ENCODE measurements at regions not wholly inside any gene's neighbourhood (a gene's known extent, or its start where the extent isn't known, plus 50 kb on each side); places are given as distances from the start of the nearest gene placed in this dataset.

- no peak overlapping the region for H3K4me2 ChIP-seq (ENCODE audit: low read length)
- no peak for TF ChIP-seq EZH2 (IDR thresholded peaks at IDR 0.05; ENCODE audit: borderline replicate concordance, low read length)
- TF ChIP-seq CTCF (IDR thresholded peaks at IDR 0.05; ENCODE audit: low read length): no peak
- H3K27me3 ChIP-seq (ENCODE audit: insufficient read depth, low read length): no peaks in the 10 kb centered on the region
- H3K9me3 ChIP-seq (ENCODE audit: low read length): no peaks in the 10 kb centered on the region
- H2AFZ ChIP-seq (ENCODE audit: low read length): no peak overlapping the region
- H3F3A ChIP-seq (ENCODE audit: insufficient read depth, low read length): no peaks in the 10 kb centered on the region
- no peaks in the 10 kb centered on the region for H4K20me1 ChIP-seq (ENCODE audit: insufficient read depth, low read length)
- H3K9me2 ChIP-seq (ENCODE audit: low read depth, low read length): no peaks in the 10 kb centered on the region
- no peak overlapping the region for H3K4me3 ChIP-seq (ENCODE audit: low read depth, low read length, poor library complexity, severe bottlenecking)
- H3K79me2 ChIP-seq (ENCODE audit: insufficient read depth, low read length): no peaks in the 10 kb centered on the region
- H3K4me1 ChIP-seq (ENCODE audit: insufficient read depth, low read length, severe bottlenecking): no peaks in the 10 kb centered on the region
- H3K36me3 ChIP-seq (ENCODE audit: insufficient read depth, low read length): no peaks in the 10 kb centered on the region
- no peak overlapping the region for H3K27ac ChIP-seq (ENCODE audit: low read depth, low read length, poor library complexity, severe bottlenecking)
- no peak overlapping the region for H3K9ac ChIP-seq (ENCODE audit: low read length)
Measured at GRCh38 chr6:19333936-19334335, 503.2 kb upstream of the ID4 start.

DNA sequence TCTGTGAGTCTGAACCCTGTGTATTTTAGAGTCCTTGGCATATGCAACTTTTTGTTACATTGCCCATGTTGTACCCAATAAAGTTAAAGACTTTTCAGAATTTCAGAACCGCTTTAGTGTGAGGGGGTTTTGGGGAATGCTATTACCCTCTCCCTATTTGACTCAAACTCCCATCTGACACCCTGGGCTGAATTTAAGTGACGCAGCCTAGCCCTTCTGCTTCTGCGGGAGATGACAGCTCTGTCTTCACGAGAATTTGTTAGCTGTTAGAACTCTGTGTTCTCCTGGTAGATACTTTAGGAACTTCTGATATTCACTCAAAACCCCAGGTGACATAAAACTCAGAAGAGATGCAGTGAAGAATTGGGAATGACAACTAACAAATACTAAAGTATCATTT, 500.6 kb upstream of the ID4 start:
- Histone ChIP-seq H3K4me2 (ENCODE audit: low read length) (no peak overlapping the region), H3K9ac (ENCODE audit: low read length) (no peak overlapping the region), H3K4me3 (ENCODE audit: low read depth, low read length, poor library complexity, severe bottlenecking) (no peak overlapping the region), H3K27me3 (ENCODE audit: insufficient read depth, low read length) (no peaks in the 10 kb centered on the region), H4K20me1 (ENCODE audit: insufficient read depth, low read length) (no peaks in the 10 kb centered on the region), H3K36me3 (ENCODE audit: insufficient read depth, low read length) (no peaks in the 10 kb centered on the region), H3K9me3 (ENCODE audit: low read length) (no peaks in the 10 kb centered on the region), H3K4me1 (ENCODE audit: insufficient read depth, low read length, severe bottlenecking) (no peaks in the 10 kb centered on the region), H2AFZ (ENCODE audit: low read length) (no peak overlapping the region), H3K27ac (ENCODE audit: low read depth, low read length, poor library complexity, severe bottlenecking) (no peak overlapping the region), H3F3A (ENCODE audit: insufficient read depth, low read length) (no peaks in the 10 kb centered on the region), H3K79me2 (ENCODE audit: insufficient read depth, low read length) (no peaks in the 10 kb centered on the region), H3K9me2 (ENCODE audit: low read depth, low read length) (no peaks in the 10 kb centered on the region)
- TF ChIP-seq EZH2 (IDR thresholded peaks at IDR 0.05; ENCODE audit: borderline replicate concordance, low read length): no peak
- no peak for TF ChIP-seq CTCF (IDR thresholded peaks at IDR 0.05; ENCODE audit: low read length)

- no peaks in the 10 kb centered on the region for H3F3A ChIP-seq (ENCODE audit: insufficient read depth, low read length)
- no peaks in the 10 kb centered on the region for H3K9me3 ChIP-seq (ENCODE audit: low read length)
- H3K36me3 ChIP-seq (ENCODE audit: insufficient read depth, low read length): no peaks in the 10 kb centered on the region
- no peaks in the 10 kb centered on the region for H3K4me1 ChIP-seq (ENCODE audit: insufficient read depth, low read length, severe bottlenecking)
- no peaks in the 10 kb centered on the region for H3K9me2 ChIP-seq (ENCODE audit: low read depth, low read length)
- H3K27me3 ChIP-seq (ENCODE audit: insufficient read depth, low read length): no peaks in the 10 kb centered on the region
- TF ChIP-seq EZH2 (IDR thresholded peaks at IDR 0.05; ENCODE audit: borderline replicate concordance, low read length) (no peak), CTCF (IDR thresholded peaks at IDR 0.05; ENCODE audit: low read length) (no peak)
- no peak overlapping the region for H3K9ac ChIP-seq (ENCODE audit: low read length)
- H2AFZ ChIP-seq (ENCODE audit: low read length): no peak overlapping the region
- H3K4me2 ChIP-seq (ENCODE audit: low read length): no peak overlapping the region
- H3K4me3 ChIP-seq (ENCODE audit: low read depth, low read length, poor library complexity, severe bottlenecking): no peak overlapping the region
- no peak overlapping the region for H3K27ac ChIP-seq (ENCODE audit: low read depth, low read length, poor library complexity, severe bottlenecking)
- no peaks in the 10 kb centered on the region for H3K79me2 ChIP-seq (ENCODE audit: insufficient read depth, low read length)
- no peaks in the 10 kb centered on the region for H4K20me1 ChIP-seq (ENCODE audit: insufficient read depth, low read length)
Measured at GRCh38 chr6:19337101-19337500, 500.1 kb upstream of the ID4 start.

Measured in OCI-LY1 (cell line).